ENCODE measurements at regions not wholly inside any gene's neighbourhood (a gene's known extent, or its start where the extent isn't known, plus 50 kb on each side); places are given as distances from the start of the nearest gene placed in this dataset.

GRCh38 chr15:38029736-38030135 lies 95.3 kb downstream of the TMCO5A start:
- DNase-seq = no peak
- Histone ChIP-seq H3K4me1 (no peaks in the 10 kb centered on the region), H3K36me3 (no peaks in the 10 kb centered on the region), H3K27ac (replicated peaks) (no peak overlapping the region), H3K4me3 (no peak overlapping the region), H3K27me3 (ENCODE audit: low read depth) (no peaks in the 10 kb centered on the region), H3K9me3 (replicated peaks) (no peaks in the 10 kb centered on the region)
- intact Hi-C loops (cut with micrococcal nuclease) = no loop called here
- no peak for TF ChIP-seq CTCF (IDR thresholded peaks at IDR 0.05; ENCODE audit: borderline replicate concordance)

DNA sequence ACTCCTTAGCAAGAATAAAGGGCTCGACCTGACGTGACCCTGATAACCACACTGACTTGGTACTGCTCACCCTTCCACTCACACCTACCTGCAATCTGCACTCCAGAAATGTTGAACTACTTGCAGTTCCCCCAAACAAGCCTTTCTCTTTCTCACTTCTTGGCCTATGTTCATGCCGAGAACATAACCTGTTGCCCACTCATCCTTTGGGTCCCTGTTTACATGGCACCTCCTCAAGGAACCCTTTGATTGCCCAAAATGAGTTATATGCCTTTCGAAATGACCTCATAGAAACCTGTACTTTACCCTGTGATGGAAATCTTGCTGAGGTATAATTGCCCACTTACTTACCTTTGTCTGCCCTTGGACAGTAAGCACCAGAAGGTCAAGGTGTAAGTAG lies 96.2 kb downstream of the TMCO5A start:
- no peak for TF ChIP-seq CTCF (IDR thresholded peaks at IDR 0.05; ENCODE audit: borderline replicate concordance)
- Histone ChIP-seq H3K36me3 (no peaks in the 10 kb centered on the region), H3K27ac (replicated peaks) (no peak overlapping the region), H3K27me3 (ENCODE audit: low read depth) (no peaks in the 10 kb centered on the region), H3K9me3 (replicated peaks) (no peaks in the 10 kb centered on the region), H3K4me1 (no peaks in the 10 kb centered on the region), H3K4me3 (no peak overlapping the region)
- DNase-seq = no peak
- intact Hi-C loops (cut with micrococcal nuclease) = no loop called here

DNA sequence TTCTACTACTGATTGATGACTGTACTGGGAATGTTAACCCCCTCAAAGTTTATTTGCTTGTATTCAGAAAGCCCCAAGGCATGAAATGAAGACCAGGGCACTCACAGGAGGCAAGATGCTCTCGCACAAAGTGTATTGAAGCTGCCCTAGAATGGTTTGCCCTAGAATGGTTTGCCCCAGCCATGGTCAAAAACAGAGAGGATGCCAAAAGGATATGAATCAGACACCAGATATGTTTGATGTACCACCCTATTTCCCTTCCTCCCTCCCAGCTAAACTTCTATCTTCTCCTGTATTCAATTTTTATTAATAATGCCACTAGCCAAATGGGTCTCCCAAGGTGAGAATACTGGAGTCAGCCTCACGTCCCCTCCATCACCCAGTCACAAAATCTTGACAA lies 101.3 kb downstream of the TMCO5A start:
- Histone ChIP-seq H3K27ac (replicated peaks) (no peak overlapping the region), H3K4me3 (no peak overlapping the region), H3K27me3 (ENCODE audit: low read depth) (no peaks in the 10 kb centered on the region), H3K4me1 (no peaks in the 10 kb centered on the region), H3K9me3 (replicated peaks) (no peaks in the 10 kb centered on the region), H3K36me3 (no peaks in the 10 kb centered on the region)
- no peak for TF ChIP-seq CTCF (IDR thresholded peaks at IDR 0.05; ENCODE audit: borderline replicate concordance)
- no peak for DNase-seq
- intact Hi-C loops (cut with micrococcal nuclease) = no loop called here

GRCh38 chr15:38036790-38037338 lies 102.4 kb downstream of the TMCO5A start:
- Histone ChIP-seq H3K9me3 (replicated peaks) (no peaks in the 10 kb centered on the region), H3K4me1 (no peaks in the 10 kb centered on the region), H3K27me3 (ENCODE audit: low read depth) (no peaks in the 10 kb centered on the region), H3K4me3 (no peak overlapping the region), H3K27ac (replicated peaks) (no peak overlapping the region), H3K36me3 (no peaks in the 10 kb centered on the region)
- TF ChIP-seq CTCF (IDR thresholded peaks at IDR 0.05; ENCODE audit: borderline replicate concordance) = no peak
- DNase-seq = no peak
- intact Hi-C loops (cut with micrococcal nuclease) = no loop called here

GRCh38 chr15:38038659-38039442 lies 104.4 kb downstream of the TMCO5A start:
- Histone ChIP-seq H3K27ac (replicated peaks) (no peak overlapping the region), H3K4me1 (peaks cover 8% of the 10 kb centered on the region), H3K36me3 (no peaks in the 10 kb centered on the region), H3K27me3 (ENCODE audit: low read depth) (no peaks in the 10 kb centered on the region), H3K9me3 (replicated peaks) (no peaks in the 10 kb centered on the region), H3K4me3 (no peak overlapping the region)
- no peak for TF ChIP-seq CTCF (IDR thresholded peaks at IDR 0.05; ENCODE audit: borderline replicate concordance)
- DNase-seq = no peak
- intact Hi-C loops (cut with micrococcal nuclease) = no loop called here
